ENCODE measurements at regions not wholly inside any gene's neighbourhood (a gene's known extent, or its start where the extent isn't known, plus 50 kb on each side); places are given as distances from the start of the nearest gene placed in this dataset.

GRCh38 chr6:8948733-8949132, 513.4 kb upstream of the SLC35B3 start:
- DNase-seq: no peak
- no peak overlapping the region for H3K4me3 ChIP-seq
- intact Hi-C loops (cut with DNase I; ENCODE audit: low total_unique reads): no loop called here
- H3K4me1 ChIP-seq: no peaks in the 10 kb centered on the region
- H3K36me3 ChIP-seq: no peaks in the 10 kb centered on the region
- 62 to 75% (median 70%) methylated on average over 4 of the region's 4 CpGs for WGBS, 5 donors
- TF ChIP-seq CTCF (IDR thresholded peaks at IDR 0.05 in 8 of 11, conservative IDR thresholded peaks at IDR 0.05 in 3 of 11) (no peak), POLR2A (IDR thresholded peaks at IDR 0.05) (no peak), POLR2AphosphoS5 (IDR thresholded peaks at IDR 0.05) (no peak)
- H3K27me3 ChIP-seq (replicated peaks in 1 of 7): no peaks in the 10 kb centered on the region
- no peak overlapping the region for H3K27ac ChIP-seq
- no peaks in the 10 kb centered on the region for H3K9me3 ChIP-seq

- TF ChIP-seq CTCF (IDR thresholded peaks at IDR 0.05 in 8 of 11, conservative IDR thresholded peaks at IDR 0.05 in 3 of 11) (no peak), POLR2A (IDR thresholded peaks at IDR 0.05) (no peak), POLR2AphosphoS5 (IDR thresholded peaks at IDR 0.05) (no peak)
- 55 to 85% (median 68%) methylated on average over 4 of the region's 4 CpGs for WGBS, 5 donors
- no peak for DNase-seq
- intact Hi-C loops (cut with DNase I; ENCODE audit: low total_unique reads): no loop called here
- Histone ChIP-seq H3K36me3 (no peaks in the 10 kb centered on the region), H3K27me3 (replicated peaks in 1 of 7) (no peaks in the 10 kb centered on the region), H3K4me3 (no peak overlapping the region), H3K27ac (no peak overlapping the region), H3K9me3 (no peaks in the 10 kb centered on the region), H3K4me1 (no peaks in the 10 kb centered on the region)
Measured at GRCh38 chr6:8947900-8948299, 512.6 kb upstream of the SLC35B3 start.

- 57 to 69% (median 67%) methylated on average over 3 of the region's 3 CpGs for WGBS, 5 donors
- no peaks in the 10 kb centered on the region for H3K27me3 ChIP-seq (replicated peaks in 1 of 7)
- intact Hi-C loops (cut with DNase I; ENCODE audit: low total_unique reads): no loop called here
- TF ChIP-seq POLR2AphosphoS5 (IDR thresholded peaks at IDR 0.05) (no peak), CTCF (IDR thresholded peaks at IDR 0.05 in 8 of 11, conservative IDR thresholded peaks at IDR 0.05 in 3 of 11) (no peak), POLR2A (IDR thresholded peaks at IDR 0.05) (no peak)
- H3K4me1 ChIP-seq: no peaks in the 10 kb centered on the region
- H3K4me3 ChIP-seq: no peak overlapping the region
- H3K9me3 ChIP-seq: no peaks in the 10 kb centered on the region
- H3K36me3 ChIP-seq: no peaks in the 10 kb centered on the region
- DNase-seq: no peak
- H3K27ac ChIP-seq: no peak overlapping the region
Measured at GRCh38 chr6:8944548-8944947, 509.2 kb upstream of the SLC35B3 start.

- H3K27me3 ChIP-seq (replicated peaks in 1 of 7): no peaks in the 10 kb centered on the region
- no peak for DNase-seq
- TF ChIP-seq POLR2AphosphoS5 (IDR thresholded peaks at IDR 0.05) (no peak), CTCF (IDR thresholded peaks at IDR 0.05 in 8 of 11, conservative IDR thresholded peaks at IDR 0.05 in 3 of 11) (no peak), POLR2A (IDR thresholded peaks at IDR 0.05) (no peak)
- no peaks in the 10 kb centered on the region for H3K36me3 ChIP-seq
- no peaks in the 10 kb centered on the region for H3K4me1 ChIP-seq
- H3K4me3 ChIP-seq: no peak overlapping the region
- intact Hi-C loops (cut with DNase I; ENCODE audit: low total_unique reads): no loop called here
- no peaks in the 10 kb centered on the region for H3K9me3 ChIP-seq
- H3K27ac ChIP-seq: no peak overlapping the region
- WGBS, 5 donors: 71 to 95% (median 92%) methylated on average over 3 of the region's 3 CpGs
Measured at GRCh38 chr6:8943073-8943472, 507.7 kb upstream of the SLC35B3 start.

All from spleen (tissue), 11 donors.